ENCODE measurements at regions not wholly inside any gene's neighbourhood (a gene's known extent, or its start where the extent isn't known, plus 50 kb on each side); places are given as distances from the start of the nearest gene placed in this dataset.

DNA sequence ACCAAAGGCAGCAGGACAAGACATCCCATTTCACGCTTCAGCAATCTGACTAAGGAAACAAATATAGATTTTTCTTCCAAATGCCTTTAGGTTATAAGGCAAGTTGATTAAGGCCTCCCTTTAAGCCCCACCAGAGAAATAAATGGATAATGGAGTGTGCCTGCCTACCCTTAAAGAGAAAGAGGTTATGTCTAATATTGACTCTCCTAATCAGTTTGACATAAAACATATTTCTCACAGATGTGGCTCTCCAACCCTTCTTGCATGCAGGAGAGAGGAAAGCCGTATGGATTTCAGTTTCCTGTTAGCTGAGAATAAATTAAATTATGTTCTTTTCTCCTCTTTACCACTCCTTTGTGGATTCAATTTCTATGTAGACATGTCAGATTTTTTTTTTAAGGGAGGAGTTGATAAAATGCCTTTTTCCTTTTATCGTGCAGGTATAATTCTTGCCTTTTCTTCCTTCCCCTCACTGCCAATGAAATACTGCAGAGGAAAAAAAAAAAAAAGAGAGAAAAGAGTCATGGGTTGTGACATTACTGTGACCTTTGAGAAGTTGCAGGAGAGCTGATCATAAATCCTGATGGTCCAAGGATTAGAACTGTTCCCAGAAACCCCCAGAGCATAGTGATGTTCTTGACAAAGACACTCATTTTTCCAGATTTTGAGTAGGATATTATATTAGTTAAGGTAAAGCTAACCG is 355.3 kb upstream of the SLCO3A1 start:
- TF ChIP-seq CTCF (IDR thresholded peaks at IDR 0.05) (no peak), POLR2A (IDR thresholded peaks at IDR 0.05) (no peak)
